ENCODE measurements at regions not wholly inside any gene's neighbourhood (a gene's known extent, or its start where the extent isn't known, plus 50 kb on each side); places are given as distances from the start of the nearest gene placed in this dataset.

- H3K36me3 Mint-ChIP-seq (ENCODE audit: low read depth, unreplicated experiment): peaks cover 3% of the 10 kb centered on the region
- Histone ChIP-seq H4K20me1 (ENCODE audit: insufficient read depth, low read length) (no peaks in the 10 kb centered on the region), H3K9me3 (ENCODE audit: insufficient read depth, low read depth, low read length) (no peaks in the 10 kb centered on the region), H2AFZ (ENCODE audit: low read depth, low read length) (no peak overlapping the region), H3K27me3 (ENCODE audit: insufficient read depth, low read length) (no peaks in the 10 kb centered on the region), H3K4me2 (ENCODE audit: low read length) (no peak overlapping the region), H3K27ac (ENCODE audit: low read depth, low read length) (no peak overlapping the region), H3K4me3 (ENCODE audit: insufficient read depth, low read depth, low read length) (no peak overlapping the region), H3K79me2 (ENCODE audit: insufficient read depth, low read length) (no peaks in the 10 kb centered on the region), H3K9ac (ENCODE audit: low read length) (no peak overlapping the region), H3K36me3 (ENCODE audit: insufficient read depth, low read length) (no peaks in the 10 kb centered on the region), H3K4me1 (ENCODE audit: insufficient read depth, low read length) (no peaks in the 10 kb centered on the region)
- peaks cover 3% of the 10 kb centered on the region for H3K9me3 Mint-ChIP-seq (ENCODE audit: unreplicated experiment)
- TF ChIP-seq EZH2 (IDR thresholded peaks at IDR 0.05; ENCODE audit: insufficient read depth, low read length) (no peak), CTCF (IDR thresholded peaks at IDR 0.05; ENCODE audit: insufficient read depth, low read depth, low read length) (no peak)
- peaks cover 25% of the 10 kb centered on the region for H3K27me3 Mint-ChIP-seq (ENCODE audit: low read depth, unreplicated experiment)
- no peaks in the 10 kb centered on the region for H3K4me1 Mint-ChIP-seq (ENCODE audit: low read depth, unreplicated experiment)
- FAIRE-seq (no peak), DNase-seq (ENCODE audit: low read depth) (no peak)
- H3K27ac Mint-ChIP-seq (ENCODE audit: unreplicated experiment): no peak overlapping the region
- no peak overlapping the region for H3K4me3 Mint-ChIP-seq (ENCODE audit: unreplicated experiment)
These were observed 254.0 kb downstream of the CD83 start for GRCh38 chr6:14371530-14371929.

- Mint-ChIP-seq H3K27me3 (ENCODE audit: low read depth, unreplicated experiment) (peaks cover 28% of the 10 kb centered on the region), H3K9me3 (ENCODE audit: unreplicated experiment) (peaks cover 8% of the 10 kb centered on the region)
- no peaks in the 10 kb centered on the region for H3K9me3 ChIP-seq (ENCODE audit: insufficient read depth, low read depth, low read length)
These were observed 255.3 kb downstream of the CD83 start for GRCh38 chr6:14372734-14373489.

More at GRCh38 chr6:14372734-14373489, 255.3 kb downstream of the CD83 start:
- no peaks in the 10 kb centered on the region for H3K36me3 ChIP-seq (ENCODE audit: insufficient read depth, low read length)
- no peak overlapping the region for H3K4me3 ChIP-seq (ENCODE audit: insufficient read depth, low read depth, low read length)
- no peak overlapping the region for H3K4me2 ChIP-seq (ENCODE audit: low read length)
- no peak for DNase-seq (ENCODE audit: low read depth)
- H2AFZ ChIP-seq (ENCODE audit: low read depth, low read length): no peak overlapping the region
- H3K27me3 ChIP-seq (ENCODE audit: insufficient read depth, low read length): no peaks in the 10 kb centered on the region
- TF ChIP-seq CTCF (IDR thresholded peaks at IDR 0.05; ENCODE audit: insufficient read depth, low read depth, low read length) (no peak), EZH2 (IDR thresholded peaks at IDR 0.05; ENCODE audit: insufficient read depth, low read length) (no peak)
- H3K27ac ChIP-seq (ENCODE audit: low read depth, low read length): no peak overlapping the region
- H3K79me2 ChIP-seq (ENCODE audit: insufficient read depth, low read length): no peaks in the 10 kb centered on the region
- no peaks in the 10 kb centered on the region for H4K20me1 ChIP-seq (ENCODE audit: insufficient read depth, low read length)
- FAIRE-seq: no peak
- Mint-ChIP-seq H3K27ac (ENCODE audit: unreplicated experiment) (no peak overlapping the region), H3K4me1 (ENCODE audit: low read depth, unreplicated experiment) (no peaks in the 10 kb centered on the region), H3K36me3 (ENCODE audit: low read depth, unreplicated experiment) (peaks cover 3% of the 10 kb centered on the region), H3K4me3 (ENCODE audit: unreplicated experiment) (no peak overlapping the region)
- no peak overlapping the region for H3K9ac ChIP-seq (ENCODE audit: low read length)
- no peaks in the 10 kb centered on the region for H3K4me1 ChIP-seq (ENCODE audit: insufficient read depth, low read length)
